HEK293 (cell line): ENCODE measurements at regions not wholly inside any gene's neighbourhood (a gene's known extent, or its start where the extent isn't known, plus 50 kb on each side); places are given as distances from the start of the nearest gene placed in this dataset.

Experiments used
- CTCF ChIA-PET: fragments of 350-600 bp; formaldehyde crosslinking; extraction: SDS; loops from one replicate; lab custom pipeline; 2021; ENCODE audit warnings: antibody characterized with exemption; lab: Yijun Ruan, JAX
- POLR2A ChIA-PET: fragments of 300-600 bp; formaldehyde crosslinking; extraction: SDS; loops from one replicate; lab custom pipeline; 2020; ENCODE audit warnings: antibody characterized with exemption, inconsistent platforms; lab: Yijun Ruan, JAX
- H3K27ac ChIP-seq: fragments of 200-500 bp; sonication (Bioruptor generic); 2 replicates; pipeline ENCODE4 v1.5.1; 2014; ENCODE audit warnings: low read depth, low read length, control low read depth, inconsistent platforms; ENCODE audit errors: extremely low read depth
- H3K36me3 ChIP-seq, 2 experiments: fragments of 200-500 bp in 1 of 2; sonication (Bioruptor generic) in 1 of 2; 1 replicate in 1 of 2; 2 replicates in 1 of 2; pipeline ENCODE4 v1.5.1; 2014 to 2017; ENCODE audit warnings: inconsistent platforms in 2 of 2, low read length in 2 of 2; ENCODE audit not compliant: control insufficient read depth in 2 of 2, insufficient read depth in 1 of 2
- H3K4me1 ChIP-seq: fragments of 200-500 bp; sonication (Bioruptor generic); 2 replicates; pipeline ENCODE4 v1.5.1; 2014; ENCODE audit warnings: mild to moderate bottlenecking, low read length, inconsistent platforms; ENCODE audit not compliant: control insufficient read depth, insufficient read depth
- H3K4me3 ChIP-seq: 2 replicates; pipeline ENCODE4 v1.5.1; 2011; ENCODE audit warnings: low read depth, mild to moderate bottlenecking, control low read depth, low read length, moderate library complexity
- H3K9me3 ChIP-seq: fragments of 200-500 bp; sonication (Bioruptor generic); 2 replicates; pipeline ENCODE4 v1.5.1; 2014; ENCODE audit warnings: low read depth, low read length, inconsistent platforms; ENCODE audit not compliant: control insufficient read depth, insufficient read depth
- BCL6B ChIP-seq: fragments of 450-650 bp; formaldehyde crosslinking; IDR thresholded peaks from 2 replicates; pipeline ENCODE4 v1.5.1; 2017; ENCODE audit warnings: missing biosample characterization, missing genetic modification characterization
- GLIS1 ChIP-seq: fragments of 450-650 bp; formaldehyde crosslinking; IDR thresholded peaks from 2 replicates; pipeline ENCODE4 v1.5.1; 2016; ENCODE audit warnings: missing biosample characterization, missing genetic modification characterization
- KLF9 ChIP-seq: fragments of 450-650 bp; formaldehyde crosslinking; IDR thresholded peaks from 2 replicates; pipeline ENCODE4 v1.5.1; 2016; ENCODE audit warnings: missing biosample characterization, missing genetic modification characterization, low read depth
- MZF1 ChIP-seq: fragments of 450-650 bp; formaldehyde crosslinking; IDR thresholded peaks from 2 replicates; pipeline ENCODE4 v1.5.1; 2017; ENCODE audit warnings: missing biosample characterization, missing genetic modification characterization, borderline replicate concordance
- OVOL3 ChIP-seq: fragments of 450-650 bp; formaldehyde crosslinking; IDR thresholded peaks from 2 replicates; pipeline ENCODE4 v1.5.1; 2016; ENCODE audit warnings: missing biosample characterization, missing genetic modification characterization
- SCRT1 ChIP-seq: fragments of 450-650 bp; formaldehyde crosslinking; IDR thresholded peaks from 2 replicates; pipeline ENCODE4 v1.5.1; 2016; ENCODE audit warnings: missing biosample characterization, missing genetic modification characterization, borderline replicate concordance
- SP2 ChIP-seq: fragments of 450-650 bp; formaldehyde crosslinking; IDR thresholded peaks from 2 replicates; pipeline ENCODE4 v1.5.1; 2016; ENCODE audit warnings: missing biosample characterization, missing genetic modification characterization
- SP3 ChIP-seq: fragments of 450-650 bp; formaldehyde crosslinking; IDR thresholded peaks from 2 replicates; pipeline ENCODE4 v1.5.1; 2016; ENCODE audit warnings: missing biosample characterization, missing genetic modification characterization
- SP7 ChIP-seq: fragments of 450-650 bp; formaldehyde crosslinking; IDR thresholded peaks from 2 replicates; pipeline ENCODE4 v1.5.1; 2016; ENCODE audit warnings: missing biosample characterization, missing genetic modification characterization
- TCF7L2 ChIP-seq: IDR thresholded peaks from 2 replicates; pipeline ENCODE4 v1.6.1; 2011; ENCODE audit warnings: low read depth, mild to moderate bottlenecking, inconsistent platforms, low read length, moderate library complexity, borderline replicate concordance
- WT1 ChIP-seq: fragments of 450-650 bp; formaldehyde crosslinking; IDR thresholded peaks from 2 replicates; pipeline ENCODE4 v1.5.1; 2016; ENCODE audit warnings: missing biosample characterization, missing genetic modification characterization
- ZBTB1 ChIP-seq: fragments of 450-650 bp; formaldehyde crosslinking; IDR thresholded peaks from 2 replicates; pipeline ENCODE4 v1.5.1; 2016; ENCODE audit warnings: missing biosample characterization, missing genetic modification characterization
- ZBTB49 ChIP-seq: fragments of 450-650 bp; formaldehyde crosslinking; IDR thresholded peaks from 2 replicates; pipeline ENCODE4 v1.5.1; 2016; ENCODE audit warnings: missing biosample characterization, missing genetic modification characterization, low read depth
- ZBTB6 ChIP-seq: fragments of 450-650 bp; formaldehyde crosslinking; IDR thresholded peaks from 2 replicates; pipeline ENCODE4 v1.5.1; 2017; ENCODE audit warnings: missing biosample characterization, missing genetic modification characterization
- ZNF133 ChIP-seq: fragments of 450-650 bp; formaldehyde crosslinking; IDR thresholded peaks from 2 replicates; pipeline ENCODE4 v1.5.1; 2016; ENCODE audit warnings: missing biosample characterization, missing genetic modification characterization
- ZNF221 ChIP-seq: fragments of 450-650 bp; formaldehyde crosslinking; IDR thresholded peaks from 2 replicates; pipeline ENCODE4 v1.5.1; 2017; ENCODE audit warnings: missing biosample characterization, missing genetic modification characterization, borderline replicate concordance
- ZNF280D ChIP-seq: fragments of 450-650 bp; formaldehyde crosslinking; IDR thresholded peaks from 2 replicates; pipeline ENCODE4 v1.5.1; 2016; ENCODE audit warnings: missing biosample characterization, missing genetic modification characterization
- ZNF37A ChIP-seq: fragments of 450-650 bp; IDR thresholded peaks from 2 replicates; pipeline ENCODE4 v1.5.1; 2018; ENCODE audit warnings: missing biosample characterization, missing genetic modification characterization
- ZNF404 ChIP-seq: fragments of 450-650 bp; formaldehyde crosslinking; IDR thresholded peaks from 2 replicates; pipeline ENCODE4 v1.5.1; 2017; ENCODE audit warnings: missing biosample characterization, missing genetic modification characterization
- ZNF473 ChIP-seq: fragments of 450-650 bp; formaldehyde crosslinking; IDR thresholded peaks from 2 replicates; pipeline ENCODE4 v1.5.1; 2017; ENCODE audit warnings: missing biosample characterization, missing genetic modification characterization
- ZNF530 ChIP-seq: fragments of 450-650 bp; formaldehyde crosslinking; IDR thresholded peaks from 2 replicates; pipeline ENCODE4 v1.5.1; 2016; ENCODE audit warnings: low read depth, missing biosample characterization, missing genetic modification characterization
- ZNF558 ChIP-seq: fragments of 450-650 bp; formaldehyde crosslinking; IDR thresholded peaks from 2 replicates; pipeline ENCODE4 v1.5.1; 2016; ENCODE audit warnings: missing biosample characterization, missing genetic modification characterization
- ZNF654 ChIP-seq: fragments of 450-650 bp; formaldehyde crosslinking; IDR thresholded peaks from 2 replicates; pipeline ENCODE4 v1.5.1; 2016; ENCODE audit warnings: low read depth, missing biosample characterization, missing genetic modification characterization
- ZNF660 ChIP-seq: fragments of 450-650 bp; IDR thresholded peaks from 2 replicates; pipeline ENCODE4 v1.5.1; 2018; ENCODE audit warnings: missing biosample characterization, mild to moderate bottlenecking, missing genetic modification characterization
- ZNF692 ChIP-seq: fragments of 450-650 bp; formaldehyde crosslinking; IDR thresholded peaks from 2 replicates; pipeline ENCODE4 v1.5.1; 2016; ENCODE audit warnings: missing biosample characterization, missing genetic modification characterization
- ZNF776 ChIP-seq: fragments of 450-650 bp; formaldehyde crosslinking; IDR thresholded peaks from 2 replicates; pipeline ENCODE4 v1.5.0; 2017; ENCODE audit warnings: missing biosample characterization, missing genetic modification characterization, borderline replicate concordance
- ZNF777 ChIP-seq: fragments of 450-650 bp; formaldehyde crosslinking; IDR thresholded peaks from 2 replicates; pipeline ENCODE4 v1.5.1; 2017; ENCODE audit warnings: missing biosample characterization, missing genetic modification characterization, borderline replicate concordance
- ZNF791 ChIP-seq: fragments of 450-650 bp; formaldehyde crosslinking; IDR thresholded peaks from 2 replicates; pipeline ENCODE4 v1.5.1; 2016; ENCODE audit warnings: missing biosample characterization, missing genetic modification characterization

- Histone ChIP-seq H3K4me1 (no peaks in the 10 kb centered on the region), H3K4me3 (no peak overlapping the region)
- TF ChIP-seq ZNF221 (no peak), SP7 (tag by site-specific recombination) (no peak), ZNF776 (tag by site-specific recombination) (no peak), TCF7L2 (no peak), SP3 (tag by site-specific recombination) (no peak), ZNF660 (no peak), MZF1 (tag by site-specific recombination) (no peak), ZNF692 (tag by site-specific recombination) (no peak), SP2 (no peak), ZNF37A (no peak), ZNF791 (no peak), ZBTB6 (no peak)
- TF ChIP-seq, all 188 proteins: peak for 0
- no peak overlapping the region for H3K27ac ChIP-seq
- ChIA-PET POLR2A (no interaction called here), CTCF (no interaction called here)
- H3K36me3 ChIP-seq: no peaks in the 10 kb centered on the region
- H3K9me3 ChIP-seq: no peaks in the 10 kb centered on the region
These were observed 480.7 kb upstream of the THBS1 start for GRCh38 chr15:39100106-39100660.

GRCh38 chr15:39102431-39102830, 478.4 kb upstream of the THBS1 start:
- H3K4me1 ChIP-seq: no peaks in the 10 kb centered on the region
- ChIA-PET POLR2A (no interaction called here), CTCF (no interaction called here)
- no peaks in the 10 kb centered on the region for H3K9me3 ChIP-seq
- no peaks in the 10 kb centered on the region for H3K36me3 ChIP-seq
- H3K4me3 ChIP-seq: no peak overlapping the region
- no peak overlapping the region for H3K27ac ChIP-seq
- TF ChIP-seq ZNF404 (tag by site-specific recombination) (no peak), ZNF473 (no peak), ZBTB49 (no peak), GLIS1 (tag by site-specific recombination) (no peak), ZNF280D (tag by site-specific recombination) (no peak), ZBTB1 (tag by site-specific recombination) (no peak), ZNF133 (tag by site-specific recombination) (no peak), SCRT1 (tag by site-specific recombination) (no peak), ZNF777 (no peak), ZNF791 (no peak), BCL6B (no peak), KLF9 (tag by site-specific recombination) (no peak), OVOL3 (no peak), ZNF654 (tag by site-specific recombination) (no peak), ZNF660 (no peak), ZNF558 (no peak), WT1 (tag by site-specific recombination) (no peak), ZNF530 (tag by site-specific recombination) (no peak), ZNF221 (no peak)
